SU-DHL-6 (cell line): ENCODE measurements at regions not wholly inside any gene's neighbourhood (a gene's known extent, or its start where the extent isn't known, plus 50 kb on each side); places are given as distances from the start of the nearest gene placed in this dataset.
"Not testable (repeated sequence)": the region's sequence is repeated elsewhere in the genome, so short reads cannot be mapped to it uniquely, and the experiment has no call there.

ENCODE experiments used
- H2AFZ ChIP-seq: fragments of 200-600 bp; sonication (generic); 2 replicates; pipeline ENCODE4 v1.6.1; 2014; ENCODE audit warnings: low read depth, mild to moderate bottlenecking, moderate library complexity, mixed read lengths, antibody characterized with exemption, low read length; ENCODE audit not compliant: severe bottlenecking
- H3F3A ChIP-seq: fragments of 200-600 bp; shearing (Covaris generic); 2 replicates; pipeline ENCODE4 v1.6.0; 2016; ENCODE audit warnings: antibody characterized with exemption, mild to moderate bottlenecking; ENCODE audit not compliant: insufficient read depth
- H3K27ac ChIP-seq: fragments of 200-600 bp; sonication (generic); 2 replicates; pipeline ENCODE4 v1.5.1; 2016; ENCODE audit warnings: low read depth, mild to moderate bottlenecking, low read length, moderate library complexity, mixed read lengths
- H3K27me3 ChIP-seq: fragments of 200-600 bp; sonication (generic), shearing (Covaris generic); 2 replicates; pipeline ENCODE4 v1.6.0; 2014; ENCODE audit warnings: mild to moderate bottlenecking, low read length
- H3K36me3 ChIP-seq: fragments of 200-600 bp; sonication (generic); 2 replicates; pipeline ENCODE4 v1.6.1; 2014; ENCODE audit warnings: mild to moderate bottlenecking, low read length, mixed read lengths
- H3K4me2 ChIP-seq: fragments of 300-600, 200-600 bp; shearing (Covaris generic), sonication (generic); 2 replicates; pipeline ENCODE4 v1.6.0; 2014; ENCODE audit warnings: low read length, low read depth, mild to moderate bottlenecking; ENCODE audit not compliant: poor library complexity, severe bottlenecking
- H3K4me3 ChIP-seq: fragments of 200-600 bp; sonication (generic); 2 replicates; pipeline ENCODE4 v1.5.1; 2014; ENCODE audit warnings: antibody characterized with exemption, low read length, mild to moderate bottlenecking, mixed read lengths; ENCODE audit not compliant: insufficient read depth, poor library complexity, severe bottlenecking
- H3K79me2 ChIP-seq: fragments of 200-600 bp; sonication (generic); 2 replicates; pipeline ENCODE4 v1.6.1; 2014; ENCODE audit warnings: mild to moderate bottlenecking, low read length, moderate library complexity; ENCODE audit not compliant: insufficient read depth
- H3K9ac ChIP-seq: fragments of 200-600 bp; sonication (generic); 2 replicates; pipeline ENCODE4 v1.7.0; 2014; ENCODE audit warnings: mild to moderate bottlenecking, low read length
- H3K9me2 ChIP-seq: fragments of 200-600 bp; sonication (generic); replicated peaks from 2 replicates; pipeline ENCODE4 v1.6.1; 2014; ENCODE audit warnings: low read length; ENCODE audit not compliant: insufficient read depth
- H3K9me3 ChIP-seq: fragments of 200-600 bp; sonication (generic); 2 replicates; pipeline ENCODE4 v1.6.1; 2014; ENCODE audit warnings: low read length, mixed read lengths; ENCODE audit not compliant: insufficient read depth
- H4K20me1 ChIP-seq: fragments of 200-600 bp; sonication (generic); 2 replicates; pipeline ENCODE4 v1.6.1; 2014; ENCODE audit warnings: low read depth, mild to moderate bottlenecking, antibody characterized with exemption, low read length, moderate library complexity, mixed read lengths
- EZH2phosphoT487 ChIP-seq: fragments of 200-600 bp; sonication (generic), shearing (Covaris generic); conservative IDR thresholded peaks from 2 replicates; pipeline ENCODE4 v1.6.1; 2018; ENCODE audit warnings: mild to moderate bottlenecking, antibody characterized with exemption, low read length, moderate library complexity, mixed read lengths
- TF ChIP-seq, protein P1 (sequence below): fragments of 200-600 bp; sonication (generic); IDR thresholded peaks from one replicate; pipeline ENCODE4 v1.5.1; 2017; ENCODE audit warnings: antibody characterized with exemption, mild to moderate bottlenecking, low read length, moderate library complexity; ENCODE audit not compliant: insufficient read depth, poor library complexity, severe bottlenecking

DNA sequence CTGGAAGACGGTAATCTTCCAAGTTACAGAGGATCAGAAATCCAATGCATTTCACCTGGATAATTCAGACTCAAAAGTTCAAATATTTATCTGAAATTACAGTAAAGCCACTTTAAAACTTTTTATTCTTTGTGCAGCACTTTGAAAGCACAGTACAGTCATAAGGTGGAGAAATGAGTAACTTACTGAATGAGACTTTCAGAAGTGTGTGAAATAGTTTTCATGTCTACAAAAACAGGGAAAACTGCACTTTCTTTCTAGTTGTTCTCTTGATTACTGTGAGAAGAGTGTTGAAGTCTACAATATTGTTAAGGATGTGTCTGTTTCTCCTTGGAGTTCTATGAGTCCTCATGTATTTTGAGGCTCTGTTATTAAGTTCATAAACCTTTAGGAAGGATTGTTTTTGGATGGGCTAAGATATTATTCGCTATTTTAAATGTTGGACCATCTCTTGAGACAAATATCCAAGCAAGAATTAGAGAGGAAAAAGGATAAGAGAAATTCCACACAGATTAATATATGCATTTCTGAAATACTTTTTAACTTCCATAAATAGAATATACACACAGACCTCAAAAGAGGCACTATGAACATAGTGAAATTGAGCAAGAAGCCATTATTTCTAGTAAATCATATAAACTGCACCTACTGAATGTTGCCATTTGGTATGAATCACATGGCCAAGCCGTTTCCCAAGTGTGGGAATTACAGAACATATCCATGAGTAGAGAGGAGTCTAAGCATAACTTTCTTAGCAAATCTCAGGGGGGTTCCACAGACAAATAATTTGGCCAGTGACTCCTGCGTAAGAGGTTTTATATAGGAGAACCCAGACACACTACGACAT lies 83.6 kb upstream of the PLEKHM1 start:
- Histone ChIP-seq H3K27ac (no peak overlapping the region), H3K79me2 (peaks cover 54% of the 10 kb centered on the region), H3K9ac (no peak overlapping the region), H3K9me2 (no peaks in the 10 kb centered on the region), H3K4me3 (no peak overlapping the region), H3K9me3 (no peaks in the 10 kb centered on the region), H4K20me1 (no peaks in the 10 kb centered on the region), H3K4me2 (no peak overlapping the region), H3F3A (no peaks in the 10 kb centered on the region), H2AFZ (no peak overlapping the region), H3K27me3 (no peaks in the 10 kb centered on the region), H3K36me3 (no peaks in the 10 kb centered on the region)
- TF ChIP-seq EZH2phosphoT487, result no peak
- TF ChIP-seq, protein P1, sequence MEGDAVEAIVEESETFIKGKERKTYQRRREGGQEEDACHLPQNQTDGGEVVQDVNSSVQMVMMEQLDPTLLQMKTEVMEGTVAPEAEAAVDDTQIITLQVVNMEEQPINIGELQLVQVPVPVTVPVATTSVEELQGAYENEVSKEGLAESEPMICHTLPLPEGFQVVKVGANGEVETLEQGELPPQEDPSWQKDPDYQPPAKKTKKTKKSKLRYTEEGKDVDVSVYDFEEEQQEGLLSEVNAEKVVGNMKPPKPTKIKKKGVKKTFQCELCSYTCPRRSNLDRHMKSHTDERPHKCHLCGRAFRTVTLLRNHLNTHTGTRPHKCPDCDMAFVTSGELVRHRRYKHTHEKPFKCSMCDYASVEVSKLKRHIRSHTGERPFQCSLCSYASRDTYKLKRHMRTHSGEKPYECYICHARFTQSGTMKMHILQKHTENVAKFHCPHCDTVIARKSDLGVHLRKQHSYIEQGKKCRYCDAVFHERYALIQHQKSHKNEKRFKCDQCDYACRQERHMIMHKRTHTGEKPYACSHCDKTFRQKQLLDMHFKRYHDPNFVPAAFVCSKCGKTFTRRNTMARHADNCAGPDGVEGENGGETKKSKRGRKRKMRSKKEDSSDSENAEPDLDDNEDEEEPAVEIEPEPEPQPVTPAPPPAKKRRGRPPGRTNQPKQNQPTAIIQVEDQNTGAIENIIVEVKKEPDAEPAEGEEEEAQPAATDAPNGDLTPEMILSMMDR, result no peak

DNA sequence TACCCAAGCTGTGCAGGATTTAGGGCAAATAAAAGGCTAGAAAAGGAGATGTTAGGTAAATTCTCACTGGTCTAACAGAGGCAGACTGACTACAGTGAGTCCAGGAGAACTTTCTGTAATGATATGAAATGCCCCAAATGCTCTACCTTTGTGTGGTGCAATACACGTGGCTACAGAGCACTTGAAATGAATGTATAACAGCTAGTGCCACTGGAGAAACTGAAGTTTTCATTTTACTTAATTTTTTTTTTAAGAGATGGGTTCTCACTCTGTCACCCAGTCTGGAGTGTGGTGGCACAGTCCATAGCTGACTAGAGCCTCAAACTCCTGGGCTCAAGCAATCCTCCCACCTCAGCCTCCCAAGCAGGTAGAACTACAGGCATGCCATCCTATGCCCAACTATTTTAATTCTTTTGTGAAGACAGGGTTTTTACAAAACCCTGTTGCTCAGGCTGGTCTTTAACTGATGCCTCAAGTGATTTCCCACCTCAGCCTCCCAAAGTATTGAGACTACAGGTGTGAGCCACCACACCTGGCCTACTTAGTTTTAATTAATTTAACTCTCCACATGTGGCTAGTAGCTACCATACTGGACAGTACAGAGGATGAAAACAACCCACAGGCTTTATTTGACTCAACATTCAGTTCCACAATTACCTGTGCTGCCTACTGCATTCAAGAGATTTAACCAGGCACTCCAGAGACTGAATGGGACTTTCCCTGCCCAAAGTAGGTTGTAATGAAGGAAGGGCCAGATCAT lies 84.8 kb upstream of the PLEKHM1 start:
- no peaks in the 10 kb centered on the region for H3F3A ChIP-seq
- H3K79me2 ChIP-seq, result peaks cover 65% of the 10 kb centered on the region
- no peak overlapping the region for H3K4me3 ChIP-seq
- H3K9ac ChIP-seq, result no peak overlapping the region
- H2AFZ ChIP-seq, result no peak overlapping the region
- no peaks in the 10 kb centered on the region for H3K9me2 ChIP-seq
- no peaks in the 10 kb centered on the region for H3K9me3 ChIP-seq
- H3K4me2 ChIP-seq, result no peak overlapping the region
- H3K36me3 ChIP-seq, result no peaks in the 10 kb centered on the region
- H3K27me3 ChIP-seq, result no peaks in the 10 kb centered on the region
- TF ChIP-seq EZH2phosphoT487, result no peak
- TF ChIP-seq, protein P1, result no peak
- H4K20me1 ChIP-seq, result no peaks in the 10 kb centered on the region
- no peak overlapping the region for H3K27ac ChIP-seq

DNA sequence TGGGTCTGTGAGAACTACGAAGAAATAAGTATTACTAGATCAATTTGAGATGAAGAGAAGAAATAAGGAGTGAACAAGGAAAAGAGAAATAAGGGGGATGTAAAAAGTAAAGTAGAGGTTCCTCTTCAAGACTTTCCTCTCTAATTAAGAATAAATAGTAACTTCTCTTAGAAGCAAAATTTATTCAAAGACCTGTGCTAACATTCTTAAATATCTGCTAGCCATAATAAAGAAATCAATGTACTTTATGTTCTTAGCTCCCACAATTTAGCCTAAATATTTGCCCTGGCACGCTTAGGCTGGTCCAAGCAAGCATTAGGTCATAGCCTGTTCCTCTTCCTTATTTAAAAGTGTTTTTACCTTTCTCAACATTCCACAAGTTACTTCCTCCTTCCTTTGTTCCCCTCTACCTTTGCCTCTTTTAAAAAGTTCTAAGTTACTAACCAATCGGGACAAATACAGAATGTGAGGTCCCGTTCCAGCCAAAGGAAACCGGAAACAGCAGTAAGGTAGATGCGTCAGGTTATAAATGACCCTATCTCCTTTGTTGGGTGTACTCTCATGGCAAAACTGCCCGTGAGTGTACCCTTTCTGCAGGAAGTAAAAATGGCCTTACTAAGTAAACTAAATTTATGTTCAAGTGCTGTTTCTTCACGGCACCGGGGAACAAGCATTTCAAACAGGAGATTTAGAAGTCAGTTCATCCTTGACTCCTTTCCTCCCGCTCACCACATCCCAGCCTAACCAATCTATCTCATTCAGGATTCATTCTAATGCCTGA lies 86.2 kb upstream of the PLEKHM1 start:
- not testable (repeated sequence) for H3K9me3 ChIP-seq, H2AFZ ChIP-seq, H3K4me3 ChIP-seq, H3K27me3 ChIP-seq, H3K27ac ChIP-seq, H3K4me2 ChIP-seq, H3K9ac ChIP-seq, H3K9me2 ChIP-seq, H3F3A ChIP-seq, H3K36me3 ChIP-seq, H4K20me1 ChIP-seq
- H3K79me2 ChIP-seq, result peaks cover 79% of the 10 kb centered on the region
